ENCODE measurements at regions not wholly inside any gene's neighbourhood (a gene's known extent, or its start where the extent isn't known, plus 50 kb on each side); places are given as distances from the start of the nearest gene placed in this dataset.

DNA sequence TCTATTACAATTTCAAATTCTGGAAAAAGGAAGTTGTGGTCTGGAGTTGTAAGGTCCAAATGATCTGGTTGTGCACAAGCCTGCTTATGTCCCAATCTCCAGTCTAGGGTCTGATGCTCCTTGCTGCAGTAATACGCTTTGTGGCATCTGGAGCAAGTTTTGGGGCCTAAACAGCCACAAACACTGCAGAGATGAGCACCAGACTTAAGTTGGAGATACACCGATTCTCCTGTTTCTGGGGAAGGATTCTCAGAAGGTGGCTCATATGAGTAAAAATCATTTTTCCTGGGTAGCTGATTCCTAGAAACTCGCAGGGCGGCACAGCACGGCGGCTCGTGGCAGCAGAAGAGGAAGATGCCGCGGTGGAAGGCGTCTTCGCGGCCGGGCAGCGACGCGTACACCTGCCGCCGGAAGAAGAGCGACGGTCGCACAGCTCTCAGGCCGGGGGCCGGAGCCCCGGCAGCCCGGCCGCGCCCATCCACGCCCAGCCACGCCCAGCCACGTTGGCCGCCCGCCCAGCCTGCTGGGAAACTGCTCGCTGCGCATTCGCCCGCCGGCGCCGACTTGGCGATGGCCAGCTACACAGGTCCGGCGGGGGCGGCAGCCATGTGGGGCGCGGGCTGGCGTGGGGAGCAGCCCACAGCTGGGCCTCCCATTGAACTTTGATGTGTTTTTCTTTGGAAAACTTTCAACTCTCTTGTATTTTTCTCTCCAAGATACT, 129.0 kb downstream of the ASCL4 start (continued):
- no peak for TF ChIP-seq ZNF431 (CRISPR knock-in tag; IDR thresholded peaks at IDR 0.05)
- no peak for TF ChIP-seq HDGF (IDR thresholded peaks at IDR 0.05)
- no peak for TF ChIP-seq ZNF239 (CRISPR knock-in tag; IDR thresholded peaks at IDR 0.05)
- TF ChIP-seq GTF2A2 (tag; IDR thresholded peaks at IDR 0.05), result no peak
- TF ChIP-seq, protein P1, sequence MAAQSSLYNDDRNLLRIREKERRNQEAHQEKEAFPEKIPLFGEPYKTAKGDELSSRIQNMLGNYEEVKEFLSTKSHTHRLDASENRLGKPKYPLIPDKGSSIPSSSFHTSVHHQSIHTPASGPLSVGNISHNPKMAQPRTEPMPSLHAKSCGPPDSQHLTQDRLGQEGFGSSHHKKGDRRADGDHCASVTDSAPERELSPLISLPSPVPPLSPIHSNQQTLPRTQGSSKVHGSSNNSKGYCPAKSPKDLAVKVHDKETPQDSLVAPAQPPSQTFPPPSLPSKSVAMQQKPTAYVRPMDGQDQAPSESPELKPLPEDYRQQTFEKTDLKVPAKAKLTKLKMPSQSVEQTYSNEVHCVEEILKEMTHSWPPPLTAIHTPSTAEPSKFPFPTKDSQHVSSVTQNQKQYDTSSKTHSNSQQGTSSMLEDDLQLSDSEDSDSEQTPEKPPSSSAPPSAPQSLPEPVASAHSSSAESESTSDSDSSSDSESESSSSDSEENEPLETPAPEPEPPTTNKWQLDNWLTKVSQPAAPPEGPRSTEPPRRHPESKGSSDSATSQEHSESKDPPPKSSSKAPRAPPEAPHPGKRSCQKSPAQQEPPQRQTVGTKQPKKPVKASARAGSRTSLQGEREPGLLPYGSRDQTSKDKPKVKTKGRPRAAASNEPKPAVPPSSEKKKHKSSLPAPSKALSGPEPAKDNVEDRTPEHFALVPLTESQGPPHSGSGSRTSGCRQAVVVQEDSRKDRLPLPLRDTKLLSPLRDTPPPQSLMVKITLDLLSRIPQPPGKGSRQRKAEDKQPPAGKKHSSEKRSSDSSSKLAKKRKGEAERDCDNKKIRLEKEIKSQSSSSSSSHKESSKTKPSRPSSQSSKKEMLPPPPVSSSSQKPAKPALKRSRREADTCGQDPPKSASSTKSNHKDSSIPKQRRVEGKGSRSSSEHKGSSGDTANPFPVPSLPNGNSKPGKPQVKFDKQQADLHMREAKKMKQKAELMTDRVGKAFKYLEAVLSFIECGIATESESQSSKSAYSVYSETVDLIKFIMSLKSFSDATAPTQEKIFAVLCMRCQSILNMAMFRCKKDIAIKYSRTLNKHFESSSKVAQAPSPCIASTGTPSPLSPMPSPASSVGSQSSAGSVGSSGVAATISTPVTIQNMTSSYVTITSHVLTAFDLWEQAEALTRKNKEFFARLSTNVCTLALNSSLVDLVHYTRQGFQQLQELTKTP (IDR thresholded peaks at IDR 0.05; ENCODE audit: low read depth in 1 of 2, partially characterized antibody in 2 of 2), result no peak
- TF ChIP-seq, protein P2, sequence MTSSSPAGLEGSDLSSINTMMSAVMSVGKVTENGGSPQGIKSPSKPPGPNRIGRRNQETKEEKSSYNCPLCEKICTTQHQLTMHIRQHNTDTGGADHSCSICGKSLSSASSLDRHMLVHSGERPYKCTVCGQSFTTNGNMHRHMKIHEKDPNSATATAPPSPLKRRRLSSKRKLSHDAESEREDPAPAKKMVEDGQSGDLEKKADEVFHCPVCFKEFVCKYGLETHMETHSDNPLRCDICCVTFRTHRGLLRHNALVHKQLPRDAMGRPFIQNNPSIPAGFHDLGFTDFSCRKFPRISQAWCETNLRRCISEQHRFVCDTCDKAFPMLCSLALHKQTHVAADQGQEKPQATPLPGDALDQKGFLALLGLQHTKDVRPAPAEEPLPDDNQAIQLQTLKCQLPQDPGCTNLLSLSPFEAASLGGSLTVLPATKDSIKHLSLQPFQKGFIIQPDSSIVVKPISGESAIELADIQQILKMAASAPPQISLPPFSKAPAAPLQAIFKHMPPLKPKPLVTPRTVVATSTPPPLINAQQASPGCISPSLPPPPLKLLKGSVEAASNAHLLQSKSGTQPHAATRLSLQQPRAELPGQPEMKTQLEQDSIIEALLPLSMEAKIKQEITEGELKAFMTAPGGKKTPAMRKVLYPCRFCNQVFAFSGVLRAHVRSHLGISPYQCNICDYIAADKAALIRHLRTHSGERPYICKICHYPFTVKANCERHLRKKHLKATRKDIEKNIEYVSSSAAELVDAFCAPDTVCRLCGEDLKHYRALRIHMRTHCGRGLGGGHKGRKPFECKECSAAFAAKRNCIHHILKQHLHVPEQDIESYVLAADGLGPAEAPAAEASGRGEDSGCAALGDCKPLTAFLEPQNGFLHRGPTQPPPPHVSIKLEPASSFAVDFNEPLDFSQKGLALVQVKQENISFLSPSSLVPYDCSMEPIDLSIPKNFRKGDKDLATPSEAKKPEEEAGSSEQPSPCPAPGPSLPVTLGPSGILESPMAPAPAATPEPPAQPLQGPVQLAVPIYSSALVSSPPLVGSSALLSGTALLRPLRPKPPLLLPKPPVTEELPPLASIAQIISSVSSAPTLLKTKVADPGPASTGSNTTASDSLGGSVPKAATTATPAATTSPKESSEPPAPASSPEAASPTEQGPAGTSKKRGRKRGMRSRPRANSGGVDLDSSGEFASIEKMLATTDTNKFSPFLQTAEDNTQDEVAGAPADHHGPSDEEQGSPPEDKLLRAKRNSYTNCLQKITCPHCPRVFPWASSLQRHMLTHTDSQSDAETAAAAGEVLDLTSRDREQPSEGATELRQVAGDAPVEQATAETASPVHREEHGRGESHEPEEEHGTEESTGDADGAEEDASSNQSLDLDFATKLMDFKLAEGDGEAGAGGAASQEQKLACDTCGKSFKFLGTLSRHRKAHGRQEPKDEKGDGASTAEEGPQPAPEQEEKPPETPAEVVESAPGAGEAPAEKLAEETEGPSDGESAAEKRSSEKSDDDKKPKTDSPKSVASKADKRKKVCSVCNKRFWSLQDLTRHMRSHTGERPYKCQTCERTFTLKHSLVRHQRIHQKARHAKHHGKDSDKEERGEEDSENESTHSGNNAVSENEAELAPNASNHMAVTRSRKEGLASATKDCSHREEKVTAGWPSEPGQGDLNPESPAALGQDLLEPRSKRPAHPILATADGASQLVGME (CRISPR knock-in tag; IDR thresholded peaks at IDR 0.05), result peak; percentile 61; the same call in 1 of the 2 replicates
- TF ChIP-seq CREB1 (IDR thresholded peaks at IDR 0.05), result peak; percentile 92
- TF ChIP-seq CREB1 (CRISPR knock-in tag; IDR thresholded peaks at IDR 0.05), result peak; percentile 88
- no peak for TF ChIP-seq ASH1L (IDR thresholded peaks at IDR 0.05; ENCODE audit: borderline replicate concordance, low read depth, partially characterized antibody)
- TF ChIP-seq, protein P3, sequence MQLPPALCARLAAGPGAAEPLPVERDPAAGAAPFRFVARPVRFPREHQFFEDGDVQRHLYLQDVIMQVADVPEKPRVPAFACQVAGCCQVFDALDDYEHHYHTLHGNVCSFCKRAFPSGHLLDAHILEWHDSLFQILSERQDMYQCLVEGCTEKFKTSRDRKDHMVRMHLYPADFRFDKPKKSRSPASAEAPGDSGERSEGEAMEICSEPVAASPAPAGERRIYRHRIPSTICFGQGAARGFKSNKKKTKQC (CRISPR knock-in tag; IDR thresholded peaks at IDR 0.05), result no peak; the same call in 1 of the 2 replicates
- peak; percentile 82 for TF ChIP-seq EP400 (IDR thresholded peaks at IDR 0.05)
- TF ChIP-seq C11orf30 (IDR thresholded peaks at IDR 0.05; ENCODE audit: low read depth), result peak; percentile 55
- no peak for TF ChIP-seq MCM7 (IDR thresholded peaks at IDR 0.05)
- peak; percentile 82 for TF ChIP-seq POLR2A (conservative IDR thresholded peaks at IDR 0.05)
- TF ChIP-seq ILF3 (IDR thresholded peaks at IDR 0.05; ENCODE audit: borderline replicate concordance), result no peak
- peak; percentile 97 for TF ChIP-seq CREM (IDR thresholded peaks at IDR 0.05; ENCODE audit: low read depth)

Measured in K562 (cell line).